GM13976 (cell line): ENCODE measurements at regions not wholly inside any gene's neighbourhood (a gene's known extent, or its start where the extent isn't known, plus 50 kb on each side); places are given as distances from the start of the nearest gene placed in this dataset.

Experiments
- DNase-seq: peaks from one replicate; pipeline ENCODE4 v3.0.0; 2012; ENCODE audit warnings: low spot score
- in situ Hi-C: fragments of 300-500 bp; cut with MboI; formaldehyde crosslinking; loops from one replicate; pipeline ENCODE4 v1.12.0; 2022; ENCODE audit warnings: low sequenced_read_pairs, mixed read lengths, inconsistent platforms; ENCODE audit not compliant: unreplicated experiment
- TF ChIP-seq, protein P1 (sequence below): IDR thresholded peaks from 2 replicates; pipeline ENCODE4 v1.5.1; 2012; ENCODE audit warnings: borderline replicate concordance, mild to moderate bottlenecking; ENCODE audit not compliant: insufficient read depth; ENCODE audit errors: extremely low read depth, missing control alignments, control extremely low read depth

DNA sequence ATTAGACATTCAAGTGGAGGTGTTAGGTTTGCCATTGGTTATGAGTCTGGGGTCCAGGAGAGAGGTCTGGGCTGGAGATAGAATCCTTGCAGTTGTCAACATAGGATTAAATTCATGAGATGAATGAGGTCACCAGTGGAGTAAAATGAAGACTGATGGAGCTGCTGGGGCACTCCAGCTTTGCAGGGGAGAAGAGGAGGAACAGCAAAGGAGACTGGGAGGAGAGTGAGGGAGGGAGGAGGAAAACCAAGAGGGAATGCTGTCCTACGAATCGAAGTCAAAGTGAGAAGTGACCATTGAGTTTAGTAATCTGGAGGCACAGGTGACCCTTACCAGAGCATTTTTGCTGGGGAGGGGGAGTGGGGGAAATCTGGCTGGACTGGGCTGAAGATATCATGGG, 178.2 kb upstream of the NR3C1 start:
- in situ Hi-C loops: no loop called here
- TF ChIP-seq, protein P1, sequence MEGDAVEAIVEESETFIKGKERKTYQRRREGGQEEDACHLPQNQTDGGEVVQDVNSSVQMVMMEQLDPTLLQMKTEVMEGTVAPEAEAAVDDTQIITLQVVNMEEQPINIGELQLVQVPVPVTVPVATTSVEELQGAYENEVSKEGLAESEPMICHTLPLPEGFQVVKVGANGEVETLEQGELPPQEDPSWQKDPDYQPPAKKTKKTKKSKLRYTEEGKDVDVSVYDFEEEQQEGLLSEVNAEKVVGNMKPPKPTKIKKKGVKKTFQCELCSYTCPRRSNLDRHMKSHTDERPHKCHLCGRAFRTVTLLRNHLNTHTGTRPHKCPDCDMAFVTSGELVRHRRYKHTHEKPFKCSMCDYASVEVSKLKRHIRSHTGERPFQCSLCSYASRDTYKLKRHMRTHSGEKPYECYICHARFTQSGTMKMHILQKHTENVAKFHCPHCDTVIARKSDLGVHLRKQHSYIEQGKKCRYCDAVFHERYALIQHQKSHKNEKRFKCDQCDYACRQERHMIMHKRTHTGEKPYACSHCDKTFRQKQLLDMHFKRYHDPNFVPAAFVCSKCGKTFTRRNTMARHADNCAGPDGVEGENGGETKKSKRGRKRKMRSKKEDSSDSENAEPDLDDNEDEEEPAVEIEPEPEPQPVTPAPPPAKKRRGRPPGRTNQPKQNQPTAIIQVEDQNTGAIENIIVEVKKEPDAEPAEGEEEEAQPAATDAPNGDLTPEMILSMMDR: no peak
- DNase-seq: no peak

DNA sequence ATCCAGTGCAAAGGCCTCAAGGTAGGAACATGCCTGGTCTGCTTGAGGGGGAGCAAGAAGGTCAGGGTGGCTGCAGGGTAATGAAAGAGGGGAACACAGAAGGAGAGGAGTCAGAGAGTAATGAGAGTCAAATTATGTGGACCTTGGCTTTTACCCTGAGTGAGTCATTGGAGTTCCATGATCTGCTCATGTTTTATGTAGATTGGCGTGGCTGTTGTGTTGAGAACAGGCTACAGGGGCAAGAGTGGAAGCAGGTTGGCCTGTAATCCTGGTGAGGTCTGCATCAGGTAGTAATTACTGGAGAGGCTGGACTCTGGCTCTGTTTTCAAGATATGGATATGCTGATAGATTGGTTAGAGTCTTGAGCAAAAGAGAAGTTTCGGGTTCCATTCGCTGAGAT, 177.7 kb upstream of the NR3C1 start:
- in situ Hi-C loops: no loop called here
- TF ChIP-seq, protein P1: no peak
- no peak for DNase-seq

DNA sequence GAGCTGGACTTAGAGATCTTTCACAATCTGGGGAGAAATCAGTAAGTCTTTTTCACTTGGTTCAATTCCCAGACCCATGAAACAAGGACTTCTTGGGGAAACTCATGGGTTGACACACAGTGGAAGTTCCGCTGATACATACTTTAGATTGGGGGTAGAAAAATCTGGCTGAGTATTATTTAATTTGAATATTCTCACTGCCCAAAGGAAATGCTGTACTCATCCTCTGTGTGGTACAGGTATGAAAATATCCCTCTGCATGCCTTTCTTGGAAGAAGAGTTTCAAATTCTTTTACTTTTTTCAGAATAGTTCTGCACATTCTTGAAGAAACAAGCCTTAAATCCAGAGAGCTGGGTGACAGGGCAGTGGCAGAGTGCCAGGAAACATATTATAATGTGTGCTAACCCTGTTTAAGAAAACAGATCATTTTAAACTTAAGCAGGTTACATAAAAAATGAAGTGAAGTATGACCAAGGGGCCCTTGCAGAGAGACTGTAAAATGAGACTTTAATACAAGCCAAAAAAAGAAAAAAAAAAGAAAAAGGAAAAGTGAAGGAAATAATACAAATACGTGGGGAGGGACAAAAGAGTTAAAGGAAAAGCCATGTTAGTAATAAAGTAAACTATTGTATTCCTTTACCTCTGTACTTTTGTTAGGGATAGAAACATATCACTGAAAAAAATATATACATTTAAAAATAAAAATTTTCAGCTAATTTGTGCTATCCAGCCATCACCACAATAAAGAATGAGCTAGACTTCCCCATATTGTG, 173.4 kb upstream of the NR3C1 start:
- in situ Hi-C loops: no loop called here
- TF ChIP-seq, protein P1: no peak
- DNase-seq: no peak

DNA sequence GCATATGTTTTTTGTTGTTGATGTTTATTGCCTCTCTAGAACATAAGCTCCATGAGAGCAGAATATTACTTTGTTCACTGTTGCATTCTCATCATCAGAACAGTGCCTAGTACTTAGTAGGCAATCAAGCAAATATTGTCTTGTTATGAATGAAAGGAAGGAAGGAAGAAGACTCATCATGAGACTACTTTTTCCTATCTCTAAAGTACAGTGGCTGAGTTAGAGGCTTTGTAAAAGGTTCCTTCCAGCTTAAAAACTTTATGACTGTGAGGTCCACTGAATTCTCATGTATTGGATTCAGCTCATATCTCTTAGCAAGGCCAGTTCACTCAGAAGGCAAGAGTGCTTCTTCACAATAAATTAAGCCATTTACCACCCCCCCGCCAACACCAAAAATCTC, 171.8 kb upstream of the NR3C1 start:
- no peak for DNase-seq
- TF ChIP-seq, protein P1: no peak
- in situ Hi-C loops: no loop called here

DNA sequence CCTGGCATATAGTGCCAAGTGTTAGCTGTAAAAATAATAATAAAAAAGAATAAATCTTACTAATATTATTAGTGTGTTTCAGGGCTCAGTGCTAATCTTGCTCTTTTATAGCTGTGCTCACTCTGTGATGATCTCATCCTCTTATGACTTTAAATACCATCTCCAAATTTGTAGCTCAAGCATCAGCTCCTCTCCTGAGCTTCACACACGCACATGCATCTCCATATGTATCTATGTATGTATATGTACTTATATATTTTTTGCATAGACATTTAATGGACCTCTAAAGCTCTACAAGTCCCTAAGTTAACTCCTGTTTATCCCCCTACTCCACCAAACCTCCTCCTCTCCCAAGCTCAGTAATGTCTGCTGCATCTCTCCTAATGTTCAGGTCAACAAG, 170.8 kb upstream of the NR3C1 start:
- DNase-seq: no peak
- in situ Hi-C loops: no loop called here
- TF ChIP-seq, protein P1: no peak

DNA sequence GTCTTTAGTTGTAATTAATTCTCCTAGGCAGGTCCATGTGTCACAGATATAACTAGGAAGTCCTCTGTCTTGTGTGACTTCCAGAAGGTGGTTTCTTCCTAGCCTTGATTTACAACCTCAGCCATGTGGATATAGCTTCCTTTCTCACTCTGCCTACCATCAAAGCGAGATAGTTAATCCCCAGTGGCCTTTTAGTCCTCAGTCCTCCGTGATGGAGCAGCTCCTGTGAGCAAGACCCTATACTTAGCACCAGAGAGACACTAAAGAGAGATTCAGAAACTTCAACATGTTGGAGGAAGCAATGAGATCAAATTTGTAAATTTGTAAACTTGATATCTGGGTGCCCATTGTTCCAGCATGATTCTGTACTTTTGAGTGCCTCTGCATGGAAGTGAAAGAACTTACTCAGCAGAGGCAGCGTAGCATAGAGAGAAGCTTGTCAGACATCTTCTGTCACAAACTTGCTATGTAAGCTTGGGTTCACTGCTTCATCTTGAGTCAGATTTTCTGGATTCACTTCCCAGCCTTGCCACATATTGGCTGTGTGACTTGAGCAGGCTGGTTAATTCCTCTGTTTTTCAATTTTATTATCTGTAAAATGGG, 170.2 kb upstream of the NR3C1 start:
- in situ Hi-C loops: no loop called here
- peak; percentile 12 for DNase-seq

More for the DNA sequence above, 170.2 kb upstream of the NR3C1 start:
- TF ChIP-seq, protein P1: no peak
